Astrocyte of the hippocampus (primary cell): ENCODE measurements at regions not wholly inside any gene's neighbourhood (a gene's known extent, or its start where the extent isn't known, plus 50 kb on each side); places are given as distances from the start of the nearest gene placed in this dataset.
A peak's percentile ranks its signal among the peaks of the same experiment; 100 is the strongest.
"Not testable (repeated sequence)": the region's sequence is repeated elsewhere in the genome, so short reads cannot be mapped to it uniquely, and the experiment has no call there.

Source experiments
- DNase-seq: peaks from one replicate; pipeline ENCODE4 v3.0.0; 2011; ENCODE audit warnings: low read depth, low spot score

- no peak for DNase-seq
Observed at GRCh38 chr13:112145551-112146360, 78.8 kb downstream of the SOX1 start.

- DNase-seq = no peak
Observed at GRCh38 chr13:112150352-112150751, 83.4 kb downstream of the SOX1 start.

- no peak for DNase-seq
Observed at GRCh38 chr13:112152846-112153245, 85.9 kb downstream of the SOX1 start.

GRCh38 chr13:112153364-112153763, 86.4 kb downstream of the SOX1 start:
- DNase-seq = no peak

- no peak for DNase-seq
Observed at GRCh38 chr13:112153846-112154245, 86.9 kb downstream of the SOX1 start.

GRCh38 chr13:112154301-112155060, 87.5 kb downstream of the SOX1 start:
- no peak for DNase-seq

- DNase-seq = no peak
Observed at GRCh38 chr13:112158961-112159360, 92.0 kb downstream of the SOX1 start.

- no peak for DNase-seq
Observed at GRCh38 chr13:112159575-112160547, 92.9 kb downstream of the SOX1 start.

GRCh38 chr13:112160558-112160957, 93.6 kb downstream of the SOX1 start:
- no peak for DNase-seq

GRCh38 chr13:112161521-112162301, 94.8 kb downstream of the SOX1 start:
- no peak for DNase-seq

GRCh38 chr13:112163691-112164660, 97.0 kb downstream of the SOX1 start:
- not testable (repeated sequence) for DNase-seq

GRCh38 chr13:112165712-112166111, 98.8 kb downstream of the SOX1 start:
- no peak for DNase-seq

- DNase-seq = no peak
Observed at GRCh38 chr13:112168761-112169160, 101.8 kb downstream of the SOX1 start.

- no peak for DNase-seq
Observed at GRCh38 chr13:112169941-112170822, 103.2 kb downstream of the SOX1 start.

GRCh38 chr13:112170823-112171569, 104.0 kb downstream of the SOX1 start:
- DNase-seq = no peak

- no peak for DNase-seq
Observed at GRCh38 chr13:112171570-112171965, 104.6 kb downstream of the SOX1 start.

- no peak for DNase-seq
Observed at GRCh38 chr13:112172017-112172416, 105.1 kb downstream of the SOX1 start.

- DNase-seq = peak; percentile 66
Observed at GRCh38 chr13:112172641-112173251, 105.8 kb downstream of the SOX1 start.
